K562 (cell line): ENCODE measurements at regions not wholly inside any gene's neighbourhood (a gene's known extent, or its start where the extent isn't known, plus 50 kb on each side); places are given as distances from the start of the nearest gene placed in this dataset.
A peak's percentile ranks its signal among the peaks of the same experiment; 100 is the strongest.

ENCODE experiments used
- ATAC-seq: fragments of 200-7000 bp; cut with Tn5 transposase; 3 replicates; pipeline ENCODE4 v1.9.1; 2020; ENCODE audit warnings: moderate library complexity
- BruUV-seq: library from RNA; stranded (reverse); fragments of 400-500 nt; replicated peaks from 2 replicates; lab custom pipeline; 2021; lab: Mats Ljungman, UMichigan
- CTCF ChIA-PET: fragments of 300-600 bp; formaldehyde crosslinking; extraction: SDS; loops from one replicate; lab custom pipeline; 2021; ENCODE audit warnings: low intra/inter-chr PET ratio; lab: Yijun Ruan, JAX
- POLR2A ChIA-PET: fragments of 300-600, 350-650 bp; sonication (Branson Sonifier 250); formaldehyde crosslinking; extraction: SDS; loops from one replicate; lab custom pipeline; 2021; ENCODE audit warnings: antibody characterized with exemption, inconsistent platforms; lab: Yijun Ruan, JAX
- DNase-seq, 4 experiments: peaks; one replicate each; pipeline versions ENCODE4 v3.0.0 to v3.0.0-alpha.2; 2011 to 2018; ENCODE audit warnings: low spot score in 3 of 4, mixed read lengths in 3 of 4; ENCODE audit errors: extremely low read depth in 1 of 4
- FAIRE-seq: peaks from 2 replicates; lab custom pipeline; 2011; peaks lifted over from hg19 to GRCh38; lab: Jason Lieb, UNC
- H2AFZ ChIP-seq: 2 replicates; pipeline ENCODE4 v1.6.0; 2011; ENCODE audit warnings: low read depth, low read length, control low read depth, inconsistent platforms
- H3K27ac ChIP-seq: fragments of 200-600 bp; 3 replicates; pipeline ENCODE4 v1.8.0; 2011; ENCODE audit warnings: low read depth, mild to moderate bottlenecking, control low read depth, inconsistent platforms, low read length, moderate library complexity, mixed read lengths; ENCODE audit errors: extremely low read depth
- H3K27me3 ChIP-seq, 2 experiments: fragments of 300-600 bp in 1 of 2; 2 replicates in 1 of 2; 3 replicates in 1 of 2; pipeline versions ENCODE4 v1.6.0 to v1.8.0; 2011; ENCODE audit warnings: inconsistent platforms in 2 of 2, low read length in 2 of 2, mild to moderate bottlenecking in 1 of 2, mixed read lengths in 1 of 2, moderate library complexity in 1 of 2; ENCODE audit not compliant: control insufficient read depth in 2 of 2, insufficient read depth in 2 of 2
- H3K36me3 ChIP-seq: fragments of 300-600 bp; 3 replicates; pipeline ENCODE4 v1.8.0; 2011; ENCODE audit warnings: mild to moderate bottlenecking, low read length, inconsistent platforms; ENCODE audit not compliant: control insufficient read depth, insufficient read depth
- H3K4me1 ChIP-seq, 2 experiments: fragments of 200-600 bp in 1 of 2; replicated peaks in 1 of 2; 2 replicates in 1 of 2; 3 replicates in 1 of 2; pipeline versions ENCODE4 v1.5.1 to v1.8.0; 2011; ENCODE audit warnings: inconsistent platforms in 2 of 2, low read length in 2 of 2, mild to moderate bottlenecking in 1 of 2, mixed read lengths in 1 of 2, moderate library complexity in 1 of 2; ENCODE audit not compliant: control insufficient read depth in 2 of 2, insufficient read depth in 2 of 2
- H3K4me2 ChIP-seq: 2 replicates; pipeline ENCODE4 v1.6.1; 2011; ENCODE audit warnings: low read length, control low read depth, inconsistent platforms, mixed read lengths; ENCODE audit not compliant: insufficient read depth
- H3K4me3 ChIP-seq: fragments of 200-600 bp; sonication (generic), shearing (Covaris generic); 2 replicates; pipeline ENCODE4 v1.5.1; 2016; ENCODE audit warnings: control low read depth, inconsistent platforms
- H3K79me2 ChIP-seq: fragments of 200-600 bp; 3 replicates; pipeline ENCODE4 v1.8.0; 2011; ENCODE audit warnings: low read length, inconsistent platforms; ENCODE audit not compliant: control insufficient read depth, insufficient read depth
- H3K9ac ChIP-seq, 2 experiments: 2 replicates each; pipeline versions ENCODE4 v1.6.0 to v1.6.1; 2011; ENCODE audit warnings: low read depth in 2 of 2, low read length in 2 of 2, control low read depth in 1 of 2, inconsistent platforms in 1 of 2, mild to moderate bottlenecking in 1 of 2, mixed read lengths in 1 of 2; ENCODE audit not compliant: insufficient read depth in 1 of 2
- H3K9me1 ChIP-seq: one replicate; pipeline ENCODE4 v1.6.0; 2011; ENCODE audit warnings: inconsistent platforms, mild to moderate bottlenecking, low read length, moderate library complexity; ENCODE audit not compliant: control insufficient read depth, insufficient read depth
- H3K9me3 ChIP-seq: replicated peaks from 2 replicates; pipeline ENCODE4 v1.5.1; 2011; ENCODE audit warnings: low read depth, low read length, inconsistent platforms; ENCODE audit not compliant: control insufficient read depth, insufficient read depth
- H4K20me1 ChIP-seq: replicated peaks from 2 replicates; pipeline ENCODE4 v1.6.1; 2011; ENCODE audit warnings: low read length, inconsistent platforms, mixed read lengths; ENCODE audit not compliant: control insufficient read depth, insufficient read depth
- C11orf30 ChIP-seq: fragments of 450-650 bp; IDR thresholded peaks from 2 replicates; pipeline ENCODE4 v1.6.1; 2016; ENCODE audit warnings: low read depth, mild to moderate bottlenecking
- FOXK2 ChIP-seq, 2 experiments: fragments of 450-650 bp; IDR thresholded peaks in 1 of 2; conservative IDR thresholded peaks in 1 of 2; 2 replicates each; pipeline ENCODE4 v1.6.1; 2016; ENCODE audit warnings: low read depth in 2 of 2, mild to moderate bottlenecking in 1 of 2
- JUND ChIP-seq, 2 experiments: IDR thresholded peaks; 2 replicates in 1 of 2; 3 replicates in 1 of 2; pipeline ENCODE4 v1.6.1; 2011; ENCODE audit warnings: borderline replicate concordance in 2 of 2, low read depth in 2 of 2, low read length in 2 of 2, improper control_type of control experiment in 1 of 2, missing biosample characterization in 1 of 2, missing genetic modification characterization in 1 of 2, missing genetic modification reagents in 1 of 2
- MAFG ChIP-seq: fragments of 450-650 bp; conservative IDR thresholded peaks from 2 replicates; pipeline ENCODE4 v1.6.1; 2016; ENCODE audit warnings: missing genetic modification characterization, missing compliant biosample characterization
- MAFK ChIP-seq: IDR thresholded peaks from 2 replicates; pipeline ENCODE4 v1.6.1; 2011; ENCODE audit warnings: low read length, improper control_type of control experiment
- MNT ChIP-seq, 2 experiments: fragments of 450-650 bp; conservative IDR thresholded peaks; 2 replicates each; pipeline ENCODE4 v1.6.1; 2017; ENCODE audit warnings: mild to moderate bottlenecking in 2 of 2, moderate library complexity in 2 of 2
- NFE2 ChIP-seq: IDR thresholded peaks from 2 replicates; pipeline ENCODE4 v1.6.1; 2014; ENCODE audit warnings: antibody characterized with exemption, low read depth
- NRF1 ChIP-seq, 2 experiments: fragments of 450-650 bp; IDR thresholded peaks in 1 of 2; conservative IDR thresholded peaks in 1 of 2; 2 replicates each; pipeline ENCODE4 v1.6.1; 2014; ENCODE audit warnings: mild to moderate bottlenecking in 2 of 2
- SIRT6 ChIP-seq: IDR thresholded peaks from one replicate; pipeline ENCODE4 v1.6.1; 2012; ENCODE audit warnings: low read depth, mild to moderate bottlenecking, control low read depth, inconsistent platforms, low read length, moderate library complexity
- SNIP1 ChIP-seq: fragments of 450-650 bp; IDR thresholded peaks from 2 replicates; pipeline ENCODE4 v1.7.1; 2017; ENCODE audit warnings: low read depth, mild to moderate bottlenecking
- ZNF316 ChIP-seq: fragments of 450-650 bp; IDR thresholded peaks from 2 replicates; pipeline ENCODE4 v1.6.1; 2016
- ZNF407 ChIP-seq: fragments of 450-650 bp; IDR thresholded peaks from 2 replicates; pipeline ENCODE4 v1.6.1; 2016; ENCODE audit warnings: low read depth
- WGBS: fragments of 100-300 bp; shearing (Covaris generic); methylation state at CpG from one replicate; pipeline ENCODE4 v1.1.6; 2016; ENCODE audit warnings: low coverage, mixed read lengths; ENCODE audit not compliant: insufficient coverage; ENCODE audit errors: missing lambda C conversion rate; 5-methylcytosine and 5-hydroxymethylcytosine counted together
- in situ Hi-C: fragments of 300-500 bp; cut with MboI; formaldehyde crosslinking; loops from 4 replicates; pipeline ENCODE4 v1.15.0; 2018; ENCODE audit warnings: inconsistent platforms, mixed read lengths
- intact Hi-C: fragments of 100-400 bp; cut with micrococcal nuclease; formaldehyde crosslinking; loops from 2 replicates; pipeline ENCODE4 v1.14.2; 2022

- no peaks in the 10 kb centered on the region for H3K9me1 ChIP-seq
- H3K4me1 ChIP-seq = peaks cover 4 to 12% of the 10 kb centered on the region in 2 experiments; a peak in 4 of 5 replicates
- FAIRE-seq = no peak
- no peaks in the 10 kb centered on the region for H3K79me2 ChIP-seq
- no peaks in the 10 kb centered on the region for H4K20me1 ChIP-seq
- H3K9ac ChIP-seq = no peak overlapping the region; a peak in 1 of 4 replicates
- no peak overlapping the region for H3K4me2 ChIP-seq
- no peaks in the 10 kb centered on the region for H3K27me3 ChIP-seq
- no peaks in the 10 kb centered on the region for H3K36me3 ChIP-seq
- intact Hi-C loops (no loop called here), in situ Hi-C loops (no loop called here)
- BruUV-seq = no TSS peak
- ChIA-PET CTCF (no interaction called here), POLR2A (no interaction called here)
- no peak overlapping the region for H3K27ac ChIP-seq
- DNase-seq = no peak
- H3K4me3 ChIP-seq = no peak overlapping the region
- TF ChIP-seq ZNF407 (no peak), MAFG (tag) (peak; percentile 15; the same call in 1 of the 2 replicates), JUND (IDR thresholded peaks at IDR 0.05; ENCODE audit: borderline replicate concordance, low read depth, low read length) (0 out of 2 replicates have a peak, but pooled peaks have one; percentile 8), JUND (tag; IDR thresholded peaks at IDR 0.05; ENCODE audit: borderline replicate concordance, low read depth, low read length) (no peak), SNIP1 (no peak), MAFK (0 out of 2 replicates have a peak, but pooled peaks have one; percentile 11), ZNF316 (peak; percentile 36), FOXK2 (conservative IDR thresholded peaks at IDR 0.05 in 1 of 2, IDR thresholded peaks at IDR 0.05 in 1 of 2; ENCODE audit: low read depth in 2 of 2) (peak; percentile 69 to 70), MNT (conservative IDR thresholded peaks at IDR 0.05) (0 out of 4 replicates have a peak, but pooled peaks of 1 of the 2 experiments have one; percentile 13), C11orf30 (peak; percentile 55; the same call in 1 of the 2 replicates), NFE2 (peak; percentile 73), SIRT6 (no peak), NRF1 (conservative IDR thresholded peaks at IDR 0.05 in 1 of 2, IDR thresholded peaks at IDR 0.05 in 1 of 2) (peak; percentile 65 to 67)
- H3K9me3 ChIP-seq = no peaks in the 10 kb centered on the region
- H2AFZ ChIP-seq = peak overlapping the region; percentile 70; the same call in 1 of the 2 replicates
- ATAC-seq = peak; percentile 47; the same call in 2 of the 3 replicates
- 36% methylated on average over 15 of the region's 17 CpGs for WGBS
These were observed 66.7 kb upstream of the GATA2 start for GRCh38 chr3:128559486-128560225.
